Prostate gland (tissue), 2 donors: ENCODE measurements at regions not wholly inside any gene's neighbourhood (a gene's known extent, or its start where the extent isn't known, plus 50 kb on each side); places are given as distances from the start of the nearest gene placed in this dataset.
"Not testable (repeated sequence)": the region's sequence is repeated elsewhere in the genome, so short reads cannot be mapped to it uniquely, and the experiment has no call there.

ENCODE experiments used
- DNase-seq: peaks from one replicate; pipeline ENCODE4 v3.0.0-alpha.2; 2019; ENCODE audit warnings: low spot score
- H3K27ac ChIP-seq, 2 donors: fragments of 200-600 bp; sonication (generic); 2 replicates each; pipeline ENCODE4 v1.5.1; 2017 to 2019
- H3K27me3 ChIP-seq: fragments of 200-600 bp; sonication (generic); replicated peaks from 2 replicates; pipeline ENCODE4 v1.5.1; 2019; ENCODE audit not compliant: insufficient read depth
- H3K36me3 ChIP-seq, 2 donors: fragments of 200-600 bp; sonication (generic); 1 replicate in 1 of 2; 2 replicates in 1 of 2; pipeline versions ENCODE4 v1.5.1 to v1.8.1; 2017 to 2019
- H3K4me1 ChIP-seq: fragments of 200-600 bp; sonication (generic); replicated peaks from 2 replicates; pipeline ENCODE4 v1.5.1; 2019
- H3K4me3 ChIP-seq, 2 donors: fragments of 200-600 bp; sonication (generic); 2 replicates each; pipeline ENCODE4 v1.5.1; 2017 to 2019
- H3K9me3 ChIP-seq: fragments of 200-600 bp; sonication (generic); 2 replicates; pipeline ENCODE4 v1.5.1; 2017
- CTCF ChIP-seq, 4 experiments: fragments of 200-600 bp in 2 of 4; fragments of 450-650 bp in 2 of 4; sonication (generic) in 2 of 4; IDR thresholded peaks; 1 replicate in 3 of 4; 2 replicates in 1 of 4; pipeline ENCODE4 v1.5.1; 2016 to 2019; ENCODE audit warnings: antibody characterized with exemption in 4 of 4, mild to moderate bottlenecking in 2 of 4, moderate library complexity in 2 of 4
- POLR2A ChIP-seq: fragments of 450-650 bp; IDR thresholded peaks from one replicate; pipeline ENCODE4 v1.6.1; 2016; ENCODE audit warnings: antibody characterized with exemption, mild to moderate bottlenecking
- POLR2AphosphoS5 ChIP-seq: sonication (generic); formaldehyde crosslinking; IDR thresholded peaks from one replicate; pipeline ENCODE4 v1.6.1; 2017; ENCODE audit warnings: antibody characterized with exemption
- WGBS: methylation state at CpG from one replicate; pipeline ENCODE4 v1.1.5; 2018; 5-methylcytosine and 5-hydroxymethylcytosine counted together
- intact Hi-C: fragments of 100-400 bp; cut with DNase I; formaldehyde crosslinking; loops from one replicate; pipeline ENCODE4 v1.14.2; 2022

DNA sequence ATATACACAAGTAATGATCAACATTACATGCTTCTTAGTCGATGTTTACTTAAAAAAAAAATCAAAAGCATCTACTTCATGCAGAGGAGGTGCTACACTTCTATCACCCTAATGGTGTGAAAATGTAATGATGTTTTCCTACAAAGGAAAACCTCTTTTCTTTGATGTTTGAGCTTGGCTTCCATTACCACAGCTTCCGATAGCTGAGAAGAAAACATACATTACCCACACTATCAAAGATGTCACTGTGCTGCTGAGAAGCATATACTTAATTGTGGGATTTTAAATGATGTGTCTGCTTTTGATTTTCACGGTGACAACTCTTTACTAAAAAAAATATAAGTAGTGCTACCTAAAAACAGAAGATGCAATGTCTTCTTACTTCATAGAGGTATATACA, 200.2 kb upstream of the PHF14 start:
- Histone ChIP-seq H3K27ac (no peak overlapping the region), H3K36me3 (no peaks in the 10 kb centered on the region), H3K4me3 (no peak overlapping the region), H3K27me3 (no peaks in the 10 kb centered on the region), H3K4me1 (no peaks in the 10 kb centered on the region), H3K9me3 (no peaks in the 10 kb centered on the region)
- TF ChIP-seq POLR2AphosphoS5 (no peak), POLR2A (no peak), CTCF (IDR thresholded peaks at IDR 0.05) (no peak)
- WGBS = 86% methylated on average over 3 of the region's 3 CpGs
- intact Hi-C loops = no loop called here
- DNase-seq = no peak

DNA sequence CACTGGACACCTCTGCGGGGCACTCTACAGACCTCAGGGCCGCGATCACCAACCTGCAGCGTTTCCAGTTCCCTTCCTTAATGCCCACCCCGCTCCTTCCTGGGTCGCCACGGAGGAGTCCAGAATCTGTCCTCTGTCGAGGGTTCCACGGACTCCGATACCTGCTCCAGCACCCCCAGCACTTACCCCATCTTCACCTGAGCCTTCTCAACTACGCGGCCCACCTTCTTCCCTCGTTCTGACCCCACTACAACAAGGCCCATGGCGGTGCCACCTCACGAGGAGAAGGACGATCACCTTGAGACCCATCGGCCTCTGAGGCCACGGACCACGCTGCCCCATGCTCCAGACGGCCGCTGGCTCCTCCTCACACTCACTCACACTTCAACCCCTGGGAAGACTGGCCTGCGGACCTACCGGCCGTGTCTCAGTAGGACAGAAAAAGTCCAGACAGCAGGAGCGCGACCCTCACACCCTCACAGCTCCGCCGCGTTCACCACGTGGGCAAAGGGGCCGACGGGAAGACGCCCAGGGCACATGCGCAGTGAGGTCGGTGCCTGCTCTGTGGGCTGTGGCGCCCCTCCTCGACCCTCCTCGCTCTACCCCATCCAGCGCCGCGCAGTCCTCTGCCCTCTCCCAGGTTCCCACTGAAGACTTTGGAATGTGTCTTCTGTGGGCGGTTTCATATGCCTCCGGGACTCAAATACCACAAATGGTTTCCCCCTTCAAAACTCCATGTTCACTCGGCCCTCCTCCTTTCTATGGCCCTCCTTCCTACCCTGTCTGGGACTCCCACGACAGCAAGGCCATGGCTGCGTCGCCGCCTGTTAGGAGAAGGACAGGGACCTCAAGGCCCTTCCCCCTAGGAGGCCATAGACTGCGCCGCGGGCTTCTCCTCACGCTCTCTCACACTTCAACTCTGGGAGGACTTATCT, 193.9 kb upstream of the PHF14 start:
- H3K27me3 ChIP-seq = no peaks in the 10 kb centered on the region
- H3K9me3 ChIP-seq = no peaks in the 10 kb centered on the region
- intact Hi-C loops = no loop called here
- no peak for TF ChIP-seq POLR2AphosphoS5
- TF ChIP-seq POLR2A = no peak
- no peak for TF ChIP-seq CTCF (IDR thresholded peaks at IDR 0.05)
- WGBS = 96% methylated on average over 52 of the region's 52 CpGs
- no peak overlapping the region for H3K27ac ChIP-seq
- no peak overlapping the region for H3K4me3 ChIP-seq
- DNase-seq = no peak
- H3K36me3 ChIP-seq = no peaks in the 10 kb centered on the region
- no peaks in the 10 kb centered on the region for H3K4me1 ChIP-seq

DNA sequence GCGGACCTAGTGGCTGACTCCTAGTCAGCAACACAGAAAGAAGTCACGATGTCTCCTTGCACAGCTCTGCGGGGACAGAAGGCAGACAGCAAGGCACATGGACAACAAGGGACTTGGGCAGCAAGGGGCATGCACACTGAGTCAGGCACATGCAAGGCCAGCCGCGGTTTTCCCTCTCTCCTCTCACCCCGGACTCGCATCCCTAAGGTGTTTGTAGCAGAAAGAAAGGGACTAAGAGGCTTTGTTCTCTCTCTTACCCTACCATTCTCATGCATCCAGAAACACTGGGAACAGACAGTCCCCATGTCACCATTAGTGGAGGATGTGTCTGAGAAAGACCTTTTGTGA, 193.3 kb upstream of the PHF14 start:
- intact Hi-C loops = no loop called here
- H3K4me3 ChIP-seq = no peak overlapping the region
- no peak for DNase-seq
- H3K27ac ChIP-seq = no peak overlapping the region
- no peaks in the 10 kb centered on the region for H3K4me1 ChIP-seq
- no peaks in the 10 kb centered on the region for H3K27me3 ChIP-seq
- no peak for TF ChIP-seq POLR2AphosphoS5
- TF ChIP-seq POLR2A = no peak
- TF ChIP-seq CTCF (IDR thresholded peaks at IDR 0.05) = no peak
- 89% methylated on average over 7 of the region's 7 CpGs for WGBS
- no peaks in the 10 kb centered on the region for H3K9me3 ChIP-seq
- no peaks in the 10 kb centered on the region for H3K36me3 ChIP-seq

DNA sequence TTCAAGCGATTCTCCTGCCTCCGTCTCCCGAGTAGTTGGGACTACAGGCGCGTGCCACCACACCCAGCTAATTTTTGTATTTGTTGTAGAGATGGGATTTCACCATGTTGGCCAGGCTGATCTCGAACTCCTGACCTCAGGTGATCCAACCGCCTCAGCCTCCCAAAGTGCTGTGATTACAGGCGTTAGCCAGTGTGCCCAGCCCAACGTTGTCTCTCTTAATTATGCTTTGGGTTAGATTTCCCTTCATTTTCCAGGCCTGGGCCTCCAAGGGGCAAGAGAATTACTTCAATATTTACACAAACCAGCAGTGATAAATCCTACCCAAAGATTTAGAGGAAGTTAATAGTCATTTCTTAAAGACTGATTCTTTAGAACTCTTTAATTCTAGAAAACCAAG, 186.7 kb upstream of the PHF14 start:
- H3K27me3 ChIP-seq, H3K9me3 ChIP-seq, intact Hi-C loops, H3K27ac ChIP-seq, DNase-seq, H3K4me1 ChIP-seq, H3K4me3 ChIP-seq, H3K36me3 ChIP-seq: not testable (repeated sequence)
- 77% methylated on average over 9 of the region's 9 CpGs for WGBS

DNA sequence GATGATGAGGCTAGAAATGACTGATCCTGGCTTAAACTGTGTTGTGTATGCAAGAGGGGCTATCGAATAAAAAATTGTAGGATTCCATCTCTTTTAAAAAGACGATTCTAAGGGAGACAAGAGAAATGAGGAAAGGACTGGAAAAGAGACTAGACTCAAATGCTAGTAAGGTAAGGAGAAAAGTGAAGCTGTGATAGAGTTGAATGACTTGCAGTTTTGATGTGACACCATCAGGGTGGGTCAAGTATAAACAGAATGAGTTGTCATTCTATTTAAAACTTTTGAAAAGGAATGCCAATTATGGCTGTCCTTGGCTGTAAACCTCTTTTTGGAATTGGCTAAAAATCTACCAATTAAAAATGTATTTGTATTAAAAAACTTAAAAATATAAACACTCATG, 184.5 kb upstream of the PHF14 start:
- Histone ChIP-seq H3K27ac (no peak overlapping the region), H3K36me3 (no peaks in the 10 kb centered on the region), H3K27me3 (no peaks in the 10 kb centered on the region), H3K4me1 (no peaks in the 10 kb centered on the region), H3K9me3 (no peaks in the 10 kb centered on the region), H3K4me3 (no peak overlapping the region)
- 87% methylated on average over 2 of the region's 2 CpGs for WGBS
- intact Hi-C loops = no loop called here
- TF ChIP-seq POLR2AphosphoS5 (no peak), POLR2A (no peak), CTCF (IDR thresholded peaks at IDR 0.05) (no peak)
- DNase-seq = no peak
